SK-N-SH (cell line): ENCODE measurements at regions not wholly inside any gene's neighbourhood (a gene's known extent, or its start where the extent isn't known, plus 50 kb on each side); places are given as distances from the start of the nearest gene placed in this dataset.

Experiments
- CTCF ChIA-PET: fragments of 300-600, 350-600 bp; formaldehyde crosslinking; extraction: SDS; loops from one replicate; lab custom pipeline; 2021; lab: Yijun Ruan, JAX
- POLR2A ChIA-PET: fragments of 350-600 bp; sonication (Branson Sonifier 250); formaldehyde crosslinking; extraction: SDS; loops from one replicate; lab custom pipeline; 2020; ENCODE audit warnings: antibody characterized with exemption, inconsistent platforms; lab: Yijun Ruan, JAX
- DNase-seq: peaks from one replicate; pipeline ENCODE4 v3.0.0; 2012
- H2AFZ ChIP-seq: fragments of 200-600 bp; sonication (generic); 2 replicates; pipeline ENCODE4 v1.8.1; 2016; ENCODE audit warnings: antibody characterized with exemption, mild to moderate bottlenecking, low read depth
- H3F3A ChIP-seq: fragments of 200-600 bp; sonication (generic); replicated peaks from 2 replicates; pipeline ENCODE3; 2016; ENCODE audit warnings: antibody characterized with exemption, mild to moderate bottlenecking; ENCODE audit not compliant: insufficient read depth
- H3K27ac ChIP-seq, 2 experiments: fragments of 200-500 bp in 1 of 2; fragments of 200-600 bp in 1 of 2; sonication (Bioruptor generic) in 1 of 2; sonication (generic), shearing (Covaris generic) in 1 of 2; 2 replicates each; pipeline versions ENCODE4 v1.5.1 to v1.6.1; 2014 to 2016; ENCODE audit warnings: low read depth in 2 of 2, inconsistent platforms in 1 of 2, low read length in 1 of 2, mild to moderate bottlenecking in 1 of 2, mixed read lengths in 1 of 2
- H3K27me3 ChIP-seq: fragments of 200-600 bp; sonication (generic), shearing (Covaris generic); 2 replicates; pipeline ENCODE4 v1.6.1; 2016; ENCODE audit warnings: mixed run types; ENCODE audit not compliant: insufficient read depth
- H3K36me3 ChIP-seq, 2 experiments: fragments of 200-500 bp in 1 of 2; fragments of 200-600 bp in 1 of 2; sonication (Bioruptor generic) in 1 of 2; sonication (generic) in 1 of 2; replicated peaks in 1 of 2; 2 replicates each; pipeline versions ENCODE3 to v1.5.1; 2014 to 2016; ENCODE audit warnings: low read length in 1 of 2, mild to moderate bottlenecking in 1 of 2; ENCODE audit not compliant: insufficient read depth in 2 of 2, control insufficient read depth in 1 of 2
- H3K4me1 ChIP-seq, 2 experiments: fragments of 200-500 bp in 1 of 2; fragments of 200-600 bp in 1 of 2; sonication (Bioruptor generic) in 1 of 2; sonication (generic), shearing (Covaris generic) in 1 of 2; 2 replicates each; pipeline versions ENCODE4 v1.5.1 to v1.6.1; 2014 to 2016; ENCODE audit warnings: low read depth in 1 of 2, low read length in 1 of 2, mixed run types in 1 of 2; ENCODE audit not compliant: insufficient read depth in 2 of 2, control insufficient read depth in 1 of 2
- H3K4me2 ChIP-seq: fragments of 200-600 bp; sonication (generic), shearing (Covaris generic); 2 replicates; pipeline ENCODE4 v1.6.1; 2017; ENCODE audit warnings: mixed run types
- H3K4me3 ChIP-seq, 2 experiments: fragments of 200-500 bp in 1 of 2; fragments of 200-600 bp in 1 of 2; sonication (Bioruptor generic) in 1 of 2; sonication (generic), shearing (Covaris generic) in 1 of 2; 2 replicates each; pipeline versions ENCODE4 v1.5.1 to v1.8.1; 2014 to 2016; ENCODE audit warnings: low read depth in 2 of 2, inconsistent platforms in 1 of 2, low read length in 1 of 2, mild to moderate bottlenecking in 1 of 2, mixed read lengths in 1 of 2, moderate library complexity in 1 of 2
- H3K79me2 ChIP-seq: fragments of 200-600 bp; sonication (generic); 2 replicates; pipeline ENCODE4 v1.8.1; 2017; ENCODE audit warnings: mild to moderate bottlenecking; ENCODE audit not compliant: insufficient read depth
- H3K9ac ChIP-seq: fragments of 200-600 bp; sonication (generic); 2 replicates; pipeline ENCODE4 v1.6.1; 2017; ENCODE audit warnings: mixed run types
- H3K9me2 ChIP-seq: fragments of 200-600 bp; sonication (generic); 2 replicates; pipeline ENCODE4 v1.6.1; 2017; ENCODE audit warnings: mixed run types
- H3K9me3 ChIP-seq: fragments of 200-600 bp; sonication (generic); 2 replicates; pipeline ENCODE4 v1.6.1; 2017; ENCODE audit warnings: mixed run types, mild to moderate bottlenecking, moderate library complexity
- H4K20me1 ChIP-seq: fragments of 200-600 bp; sonication (generic); 2 replicates; pipeline ENCODE4 v1.6.1; 2017; ENCODE audit warnings: mild to moderate bottlenecking, mixed run types; ENCODE audit not compliant: insufficient read depth
- CHD2 ChIP-seq: fragments of 150-350 bp; IDR thresholded peaks from 2 replicates; pipeline ENCODE4 v1.6.1; 2018; ENCODE audit warnings: low read length; ENCODE audit not compliant: partially characterized antibody
- CTCF ChIP-seq: fragments of 200-600 bp; sonication (generic); IDR thresholded peaks from 2 replicates; pipeline ENCODE4 v1.6.1; 2017; ENCODE audit warnings: antibody characterized with exemption, mild to moderate bottlenecking, moderate library complexity
- ELF1 ChIP-seq: IDR thresholded peaks from 2 replicates; pipeline ENCODE4 v1.4.0; 2012
- EZH2phosphoT487 ChIP-seq: fragments of 200-600 bp; sonication (generic); IDR thresholded peaks from 2 replicates; pipeline ENCODE4 v1.6.1; 2017; ENCODE audit warnings: low read depth, mixed run types, mild to moderate bottlenecking, antibody characterized with exemption, moderate library complexity, borderline replicate concordance
- FOSL2 ChIP-seq: IDR thresholded peaks from 2 replicates; pipeline ENCODE4 v1.4.0; 2012; ENCODE audit warnings: low read depth, mild to moderate bottlenecking, moderate library complexity, borderline replicate concordance
- MEF2A ChIP-seq: IDR thresholded peaks from 2 replicates; pipeline ENCODE4 v1.4.0; 2012; ENCODE audit warnings: low read depth, borderline replicate concordance
- MXI1 ChIP-seq: IDR thresholded peaks from 2 replicates; pipeline ENCODE4 v1.6.1; 2012; ENCODE audit warnings: mild to moderate bottlenecking, low read depth, low read length, improper control_type of control experiment
- NRF1 ChIP-seq: IDR thresholded peaks from 2 replicates; pipeline ENCODE4 v1.6.1; 2012; ENCODE audit warnings: low read depth, mild to moderate bottlenecking, low read length
- RCOR1 ChIP-seq: fragments of 150-350 bp; IDR thresholded peaks from 2 replicates; pipeline ENCODE4 v1.6.1; 2017; ENCODE audit warnings: antibody characterized with exemption, low read length
- RFX5 ChIP-seq: IDR thresholded peaks from 2 replicates; pipeline ENCODE4 v1.6.1; 2012; ENCODE audit warnings: mild to moderate bottlenecking, improper control_type of control experiment, low read length
- RXRA ChIP-seq: IDR thresholded peaks from 2 replicates; pipeline ENCODE4 v1.4.0; 2012; ENCODE audit warnings: low read depth, mild to moderate bottlenecking, borderline replicate concordance
- SMC3 ChIP-seq: IDR thresholded peaks from 2 replicates; pipeline ENCODE4 v1.6.1; 2012; ENCODE audit warnings: low read depth, low read length, improper control_type of control experiment
- TEAD4 ChIP-seq: IDR thresholded peaks from 2 replicates; pipeline ENCODE4 v1.4.0; 2012; ENCODE audit warnings: mild to moderate bottlenecking, borderline replicate concordance; ENCODE audit not compliant: insufficient read depth
- ZBTB33 ChIP-seq: IDR thresholded peaks from 2 replicates; pipeline ENCODE4 v1.4.0; 2012; ENCODE audit warnings: low read depth, borderline replicate concordance
- TF ChIP-seq, protein P1 (sequence below): IDR thresholded peaks from 2 replicates; pipeline ENCODE4 v1.4.0; 2012; ENCODE audit warnings: low read depth, borderline replicate concordance
- TF ChIP-seq, protein P2 (sequence below): IDR thresholded peaks from 2 replicates; pipeline ENCODE4; 2012

DNA sequence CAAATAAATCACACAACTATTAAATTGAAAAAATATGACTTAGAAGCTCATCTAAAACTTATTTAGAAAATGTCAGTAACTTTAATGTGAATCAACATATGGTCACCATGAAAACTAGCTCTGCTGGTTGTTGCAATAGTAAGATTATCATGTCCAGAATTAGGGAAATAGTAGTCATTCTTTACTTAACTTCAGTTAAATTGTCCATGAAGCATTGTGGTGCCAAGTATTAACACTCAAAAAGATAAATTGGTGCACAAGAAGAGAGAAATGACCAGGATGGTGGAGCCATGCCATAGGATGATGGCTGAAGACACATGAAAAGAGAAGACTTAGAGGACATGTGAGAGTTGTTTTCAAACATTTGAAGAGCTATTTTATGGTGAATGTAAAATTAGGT, 130.2 kb upstream of the PTGFR start:
- no peaks in the 10 kb centered on the region for H3F3A ChIP-seq
- no peaks in the 10 kb centered on the region for H3K4me1 ChIP-seq
- H3K9me3 ChIP-seq = no peaks in the 10 kb centered on the region
- DNase-seq = no peak
- no peaks in the 10 kb centered on the region for H3K9me2 ChIP-seq
- TF ChIP-seq TEAD4 (no peak), ZBTB33 (no peak), CHD2 (no peak), RFX5 (no peak), EZH2phosphoT487 (no peak), MEF2A (no peak), SMC3 (no peak), FOSL2 (no peak), RCOR1 (no peak), ELF1 (no peak), MXI1 (no peak), CTCF (no peak), RXRA (no peak), NRF1 (no peak)
- TF ChIP-seq, protein P1, sequence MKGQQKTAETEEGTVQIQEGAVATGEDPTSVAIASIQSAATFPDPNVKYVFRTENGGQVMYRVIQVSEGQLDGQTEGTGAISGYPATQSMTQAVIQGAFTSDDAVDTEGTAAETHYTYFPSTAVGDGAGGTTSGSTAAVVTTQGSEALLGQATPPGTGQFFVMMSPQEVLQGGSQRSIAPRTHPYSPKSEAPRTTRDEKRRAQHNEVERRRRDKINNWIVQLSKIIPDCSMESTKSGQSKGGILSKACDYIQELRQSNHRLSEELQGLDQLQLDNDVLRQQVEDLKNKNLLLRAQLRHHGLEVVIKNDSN = no peak
- TF ChIP-seq, protein P2, sequence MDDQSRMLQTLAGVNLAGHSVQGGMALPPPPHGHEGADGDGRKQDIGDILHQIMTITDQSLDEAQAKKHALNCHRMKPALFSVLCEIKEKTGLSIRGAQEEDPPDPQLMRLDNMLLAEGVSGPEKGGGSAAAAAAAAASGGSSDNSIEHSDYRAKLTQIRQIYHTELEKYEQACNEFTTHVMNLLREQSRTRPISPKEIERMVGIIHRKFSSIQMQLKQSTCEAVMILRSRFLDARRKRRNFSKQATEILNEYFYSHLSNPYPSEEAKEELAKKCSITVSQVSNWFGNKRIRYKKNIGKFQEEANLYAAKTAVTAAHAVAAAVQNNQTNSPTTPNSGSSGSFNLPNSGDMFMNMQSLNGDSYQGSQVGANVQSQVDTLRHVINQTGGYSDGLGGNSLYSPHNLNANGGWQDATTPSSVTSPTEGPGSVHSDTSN = no peak
- no peak overlapping the region for H3K9ac ChIP-seq
- POLR2A ChIA-PET = no interaction called here
- H3K27me3 ChIP-seq = no peaks in the 10 kb centered on the region
- H3K4me2 ChIP-seq = no peak overlapping the region
- H3K27ac ChIP-seq = no peak overlapping the region
- no peaks in the 10 kb centered on the region for H3K79me2 ChIP-seq
- no peaks in the 10 kb centered on the region for H3K36me3 ChIP-seq
- CTCF ChIA-PET = interaction anchor here (1.0 to 1.4 kb wide), 2 partner anchors 8 to 15 kb away, joined by 3 read pairs; no protein-coding TSS in a partner anchor
- H3K4me3 ChIP-seq = no peak overlapping the region
- H4K20me1 ChIP-seq = no peaks in the 10 kb centered on the region
- no peak overlapping the region for H2AFZ ChIP-seq
